Liver (tissue), 7 donors: ENCODE measurements at regions not wholly inside any gene's neighbourhood (a gene's known extent, or its start where the extent isn't known, plus 50 kb on each side); places are given as distances from the start of the nearest gene placed in this dataset.

ENCODE experiments used
- DNase-seq: peaks from one replicate; pipeline ENCODE4 v3.0.0-alpha.2; 2017; ENCODE audit warnings: low spot score
- H3K27ac ChIP-seq, 2 donors: one replicate each; pipeline ENCODE4 v1.7.0; 2013; ENCODE audit warnings: inconsistent platforms in 2 of 2, low read length in 2 of 2, control low read depth in 1 of 2, low read depth in 1 of 2, mild to moderate bottlenecking in 1 of 2
- H3K27me3 ChIP-seq, 4 donors: one replicate each; pipeline versions ENCODE4 v1.6.1 to v1.7.0; 2013; ENCODE audit warnings: low read length in 3 of 4, inconsistent platforms in 1 of 4, mild to moderate bottlenecking in 1 of 4, moderate library complexity in 1 of 4; ENCODE audit not compliant: control insufficient read depth in 4 of 4, insufficient read depth in 4 of 4
- H3K36me3 ChIP-seq, 4 donors: one replicate each; pipeline versions ENCODE4 v1.6.1 to v1.7.0; 2013; ENCODE audit warnings: low read length in 3 of 4, mild to moderate bottlenecking in 3 of 4, low read depth in 1 of 4, moderate library complexity in 1 of 4; ENCODE audit not compliant: control insufficient read depth in 4 of 4, insufficient read depth in 3 of 4
- H3K4me1 ChIP-seq, 4 donors: one replicate each; pipeline versions ENCODE4 v1.6.1 to v1.7.0; 2013; ENCODE audit warnings: low read length in 3 of 4, mild to moderate bottlenecking in 3 of 4, moderate library complexity in 1 of 4; ENCODE audit not compliant: control insufficient read depth in 4 of 4, insufficient read depth in 4 of 4
- H3K4me3 ChIP-seq, 3 donors: one replicate each; pipeline versions ENCODE4 v1.6.1 to v1.7.0; 2013; ENCODE audit warnings: low read length in 3 of 3, control low read depth in 1 of 3, low read depth in 1 of 3, mild to moderate bottlenecking in 1 of 3
- H3K9ac ChIP-seq, 2 donors: one replicate each; pipeline ENCODE4 v1.7.0; 2013; ENCODE audit warnings: low read length in 2 of 2, mild to moderate bottlenecking in 2 of 2, moderate library complexity in 2 of 2, control low read depth in 1 of 2, low read depth in 1 of 2
- H3K9me3 ChIP-seq, 4 donors: one replicate each; pipeline versions ENCODE4 v1.6.1 to v1.7.0; 2013; ENCODE audit warnings: low read length in 3 of 4; ENCODE audit not compliant: control insufficient read depth in 4 of 4
- EGR1 ChIP-seq, 2 donors: IDR thresholded peaks; 2 replicates each; pipeline ENCODE4 v1.6.1; 2016 to 2018; ENCODE audit warnings: antibody characterized with exemption in 2 of 2, low read depth in 2 of 2
- FOXA1 ChIP-seq: IDR thresholded peaks from 2 replicates; pipeline ENCODE4 v1.6.1; 2016; ENCODE audit warnings: antibody characterized with exemption
- FOXA2 ChIP-seq: IDR thresholded peaks from 2 replicates; pipeline ENCODE4 v1.6.1; 2016; ENCODE audit warnings: antibody characterized with exemption
- GABPA ChIP-seq, 2 donors: IDR thresholded peaks in 1 of 2; conservative IDR thresholded peaks in 1 of 2; 2 replicates each; pipeline ENCODE4 v1.6.1; 2016; ENCODE audit warnings: antibody characterized with exemption in 2 of 2, mild to moderate bottlenecking in 1 of 2, moderate library complexity in 1 of 2
- HNF4A ChIP-seq, 2 donors: conservative IDR thresholded peaks; 2 replicates each; pipeline ENCODE4 v1.6.1; 2016; ENCODE audit warnings: antibody characterized with exemption in 2 of 2, mild to moderate bottlenecking in 2 of 2
- HNF4G ChIP-seq: IDR thresholded peaks from 2 replicates; pipeline ENCODE4 v1.6.1; 2016; ENCODE audit warnings: antibody characterized with exemption
- JUND ChIP-seq, 2 donors: IDR thresholded peaks; 2 replicates each; pipeline ENCODE4 v1.6.1; 2016; ENCODE audit warnings: antibody characterized with exemption in 2 of 2
- NR2F2 ChIP-seq: IDR thresholded peaks from 2 replicates; pipeline ENCODE4 v1.6.1; 2016; ENCODE audit warnings: antibody characterized with exemption
- RAD21 ChIP-seq, 2 donors: IDR thresholded peaks; 2 replicates each; pipeline ENCODE4 v1.6.1; 2016; ENCODE audit warnings: antibody characterized with exemption in 2 of 2, mild to moderate bottlenecking in 2 of 2
- RXRA ChIP-seq, 2 donors: IDR thresholded peaks; 2 replicates each; pipeline ENCODE4 v1.6.1; 2017 to 2018; ENCODE audit warnings: antibody characterized with exemption in 2 of 2, mild to moderate bottlenecking in 1 of 2
- SP1 ChIP-seq: IDR thresholded peaks from 2 replicates; pipeline ENCODE4 v1.6.1; 2018; ENCODE audit warnings: antibody characterized with exemption, mild to moderate bottlenecking
- TAF1 ChIP-seq: conservative IDR thresholded peaks from 2 replicates; pipeline ENCODE4 v1.6.1; 2016; ENCODE audit warnings: antibody characterized with exemption, mild to moderate bottlenecking
- YY1 ChIP-seq: IDR thresholded peaks from 2 replicates; pipeline ENCODE4 v1.6.1; 2016; ENCODE audit warnings: antibody characterized with exemption, mild to moderate bottlenecking
- WGBS: extraction: QIAGEN DNeasy Blood & Tissue Kit; methylation state at CpG from one replicate; pipeline ENCODE4 v1.1.7; 2013; 5-methylcytosine and 5-hydroxymethylcytosine counted together
- TF ChIP-seq, protein P1 (sequence below): IDR thresholded peaks from 2 replicates; pipeline ENCODE4 v1.6.1; 2016; ENCODE audit warnings: antibody characterized with exemption
- TF ChIP-seq, protein P2 (sequence below): IDR thresholded peaks from 2 replicates; pipeline ENCODE4 v1.6.1; 2016; ENCODE audit warnings: antibody characterized with exemption
- TF ChIP-seq, protein P3 (sequence below): IDR thresholded peaks from 2 replicates; pipeline ENCODE4 v1.6.1; 2016; ENCODE audit warnings: antibody characterized with exemption
- donor health status: healthy.
- donor health status: healthy.
- donor health status: healthy.
- donor health status: healthy.

DNA sequence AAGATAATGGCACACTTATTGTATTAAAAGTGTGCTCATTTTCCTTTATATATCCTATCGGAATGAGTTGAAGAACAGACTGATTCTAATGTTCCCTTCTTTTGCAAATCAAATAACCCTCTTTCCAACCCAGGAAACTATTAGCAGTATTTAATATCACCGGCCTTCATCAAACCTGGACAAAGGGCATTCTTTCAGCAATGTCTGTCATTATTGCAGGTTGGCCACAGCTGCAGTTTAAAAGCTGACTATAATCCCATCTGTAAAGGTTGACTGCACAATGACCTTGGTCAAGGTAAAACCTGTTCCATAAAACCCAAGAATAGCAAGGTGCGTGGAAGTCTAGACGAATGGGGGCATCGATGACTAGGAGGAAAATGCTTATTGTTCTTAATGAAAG is 472.3 kb upstream of the SOX5 start (continued):
- TF ChIP-seq, protein P1, sequence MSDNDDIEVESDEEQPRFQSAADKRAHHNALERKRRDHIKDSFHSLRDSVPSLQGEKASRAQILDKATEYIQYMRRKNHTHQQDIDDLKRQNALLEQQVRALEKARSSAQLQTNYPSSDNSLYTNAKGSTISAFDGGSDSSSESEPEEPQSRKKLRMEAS = no peak
- TF ChIP-seq RXRA (IDR thresholded peaks at IDR 0.05) = peak; percentile 73 to 77
- TF ChIP-seq HNF4G = peak; percentile 55
- TF ChIP-seq HNF4A (conservative IDR thresholded peaks at IDR 0.05) = peak; percentile 89 to 90

DNA sequence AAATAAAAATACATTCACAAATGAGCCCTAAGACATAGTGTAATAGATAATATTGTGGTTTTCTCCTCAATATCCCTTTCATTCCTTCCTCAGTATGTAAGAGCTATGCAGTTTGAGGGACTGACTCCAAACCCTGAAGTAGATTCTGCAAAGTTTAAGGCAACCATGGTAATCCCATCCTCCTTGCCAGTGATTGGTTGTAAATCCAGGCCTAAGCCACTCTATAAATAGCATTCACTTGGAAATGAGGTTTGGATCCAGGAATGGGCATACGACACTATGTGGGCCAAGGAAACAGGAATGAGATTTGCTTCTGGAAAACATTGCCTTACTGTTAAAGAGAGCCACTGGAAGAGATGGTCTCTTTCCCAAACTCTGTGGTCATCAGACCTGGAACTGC is 468.7 kb upstream of the SOX5 start:
- 85% methylated on average over 1 of the region's 1 CpG for WGBS

DNA sequence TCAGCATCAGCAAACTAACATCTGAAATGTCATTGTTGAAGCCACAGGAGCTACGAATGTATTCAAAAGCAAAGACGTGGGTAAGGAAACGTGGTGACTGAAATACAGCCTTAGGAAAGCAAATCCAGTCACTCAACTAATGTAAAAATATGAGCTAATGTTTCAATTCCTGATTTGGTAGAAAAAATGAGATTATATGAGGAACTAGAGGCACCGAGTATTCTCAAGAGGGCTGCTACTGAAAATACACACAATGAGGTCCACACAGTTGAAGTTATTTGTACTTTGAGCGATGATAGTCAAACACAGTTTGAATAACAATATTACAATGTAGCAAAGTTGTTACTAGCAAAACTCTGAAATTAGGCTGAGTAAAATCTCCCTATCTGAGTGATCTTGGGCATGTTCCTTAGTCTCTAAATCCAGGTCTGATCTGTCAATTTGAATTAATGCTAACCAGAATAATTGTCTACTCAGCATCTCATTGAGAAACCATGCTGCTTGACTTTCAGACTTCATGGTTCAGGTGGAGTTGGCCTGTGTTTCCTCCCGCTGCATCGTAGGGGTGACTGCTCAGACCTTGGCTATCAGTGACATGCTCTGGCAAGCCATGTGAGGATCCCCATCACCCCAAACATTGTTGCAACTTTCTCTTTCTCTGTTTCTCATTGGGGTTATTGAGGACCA is 467.1 kb upstream of the SOX5 start:
- no peak overlapping the region for H3K27ac ChIP-seq
- H3K9ac ChIP-seq = no peak overlapping the region
- H3K36me3 ChIP-seq = no peaks in the 10 kb centered on the region
- no peaks in the 10 kb centered on the region for H3K27me3 ChIP-seq
- no peaks in the 10 kb centered on the region for H3K9me3 ChIP-seq
- WGBS = 91% methylated on average over 7 of the region's 7 CpGs
- TF ChIP-seq, protein P1 = no peak
- TF ChIP-seq YY1 = no peak
- no peak for TF ChIP-seq HNF4A (conservative IDR thresholded peaks at IDR 0.05)
- no peak for TF ChIP-seq GABPA (IDR thresholded peaks at IDR 0.05 in 1 of 2, conservative IDR thresholded peaks at IDR 0.05 in 1 of 2)
- no peak for TF ChIP-seq NR2F2
- TF ChIP-seq TAF1 = no peak
- TF ChIP-seq, protein P2, sequence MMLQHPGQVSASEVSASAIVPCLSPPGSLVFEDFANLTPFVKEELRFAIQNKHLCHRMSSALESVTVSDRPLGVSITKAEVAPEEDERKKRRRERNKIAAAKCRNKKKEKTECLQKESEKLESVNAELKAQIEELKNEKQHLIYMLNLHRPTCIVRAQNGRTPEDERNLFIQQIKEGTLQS = no peak
- no peak for TF ChIP-seq RAD21 (IDR thresholded peaks at IDR 0.05)
- no peak for TF ChIP-seq SP1
- no peak overlapping the region for H3K4me3 ChIP-seq
- DNase-seq = no peak
- H3K4me1 ChIP-seq = peaks cover 0 to under 1% (median 0%) of the 10 kb centered on the region in 4 donors

More for the DNA sequence above, 468.7 kb upstream of the SOX5 start:
- Histone ChIP-seq H3K27me3 (no peaks in the 10 kb centered on the region), H3K27ac (no peak overlapping the region), H3K9ac (no peak overlapping the region), H3K4me1 (peaks cover 0 to 9% (median 3%) of the 10 kb centered on the region in 4 donors), H3K4me3 (no peak overlapping the region), H3K36me3 (no peaks in the 10 kb centered on the region), H3K9me3 (no peaks in the 10 kb centered on the region)
- TF ChIP-seq, protein P1 = no peak
- TF ChIP-seq JUND (IDR thresholded peaks at IDR 0.05) (no peak), HNF4G (no peak), FOXA1 (no peak), GABPA (IDR thresholded peaks at IDR 0.05 in 1 of 2, conservative IDR thresholded peaks at IDR 0.05 in 1 of 2) (no peak), YY1 (no peak), TAF1 (no peak), EGR1 (IDR thresholded peaks at IDR 0.05; ENCODE audit: low read depth in 2 of 2) (no peak), NR2F2 (no peak), FOXA2 (no peak), RAD21 (IDR thresholded peaks at IDR 0.05) (no peak)
- TF ChIP-seq, protein P3, sequence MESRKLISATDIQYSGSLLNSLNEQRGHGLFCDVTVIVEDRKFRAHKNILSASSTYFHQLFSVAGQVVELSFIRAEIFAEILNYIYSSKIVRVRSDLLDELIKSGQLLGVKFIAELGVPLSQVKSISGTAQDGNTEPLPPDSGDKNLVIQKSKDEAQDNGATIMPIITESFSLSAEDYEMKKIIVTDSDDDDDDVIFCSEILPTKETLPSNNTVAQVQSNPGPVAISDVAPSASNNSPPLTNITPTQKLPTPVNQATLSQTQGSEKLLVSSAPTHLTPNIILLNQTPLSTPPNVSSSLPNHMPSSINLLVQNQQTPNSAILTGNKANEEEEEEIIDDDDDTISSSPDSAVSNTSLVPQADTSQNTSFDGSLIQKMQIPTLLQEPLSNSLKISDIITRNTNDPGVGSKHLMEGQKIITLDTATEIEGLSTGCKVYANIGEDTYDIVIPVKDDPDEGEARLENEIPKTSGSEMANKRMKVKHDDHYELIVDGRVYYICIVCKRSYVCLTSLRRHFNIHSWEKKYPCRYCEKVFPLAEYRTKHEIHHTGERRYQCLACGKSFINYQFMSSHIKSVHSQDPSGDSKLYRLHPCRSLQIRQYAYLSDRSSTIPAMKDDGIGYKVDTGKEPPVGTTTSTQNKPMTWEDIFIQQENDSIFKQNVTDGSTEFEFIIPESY = no peak
- TF ChIP-seq, protein P2 = no peak
- no peak for DNase-seq
